Stomach (tissue), 8 donors: ENCODE measurements at regions not wholly inside any gene's neighbourhood (a gene's known extent, or its start where the extent isn't known, plus 50 kb on each side); places are given as distances from the start of the nearest gene placed in this dataset.
"Not testable (repeated sequence)": the region's sequence is repeated elsewhere in the genome, so short reads cannot be mapped to it uniquely, and the experiment has no call there.

Experiments used
- DNase-seq, 2 donors: peaks; one replicate each; pipeline versions ENCODE4 v3.0.0 to v3.0.0-alpha.2; 2013 to 2019
- H3K27ac ChIP-seq, 5 donors: fragments of 200-600 bp in 4 of 5; sonication (generic) in 4 of 5; one replicate each; pipeline ENCODE4 v1.5.1; 2013 to 2019; ENCODE audit warnings: mild to moderate bottlenecking in 1 of 5, moderate library complexity in 1 of 5
- H3K27me3 ChIP-seq, 3 donors: fragments of 200-600 bp; sonication (generic); one replicate each; pipeline ENCODE4 v1.5.1; 2017 to 2019; ENCODE audit warnings: mixed run types in 1 of 3
- H3K36me3 ChIP-seq, 4 donors: fragments of 200-600 bp; sonication (generic); 1 replicate in 3 of 4; 2 replicates in 1 of 4; pipeline ENCODE4 v1.5.1; 2016 to 2019
- H3K4me1 ChIP-seq, 4 donors: fragments of 200-600 bp; sonication (generic); one replicate each; pipeline ENCODE4 v1.5.1; 2016 to 2019
- H3K4me3 ChIP-seq, 4 donors: fragments of 200-600 bp; sonication (generic) in 3 of 4; one replicate each; pipeline ENCODE4 v1.5.1; 2016 to 2019; ENCODE audit warnings: mild to moderate bottlenecking in 1 of 4
- H3K9me3 ChIP-seq, 4 donors: fragments of 200-600 bp; sonication (generic); one replicate each; pipeline ENCODE4 v1.5.1; 2016 to 2019
- EP300 ChIP-seq: sonication (generic); formaldehyde crosslinking; IDR thresholded peaks from one replicate; pipeline ENCODE4 v1.6.1; 2017; ENCODE audit warnings: antibody characterized with exemption
- POLR2A ChIP-seq, 4 donors: fragments of 450-650 bp; IDR thresholded peaks; one replicate each; pipeline ENCODE4 v1.6.1; 2016; ENCODE audit warnings: antibody characterized with exemption in 4 of 4, control low read depth in 2 of 4, mild to moderate bottlenecking in 1 of 4, moderate library complexity in 1 of 4
- POLR2AphosphoS5 ChIP-seq, 3 donors: sonication (generic); formaldehyde crosslinking; IDR thresholded peaks; one replicate each; pipeline ENCODE4 v1.6.1; 2016; ENCODE audit warnings: antibody characterized with exemption in 3 of 3
- WGBS, 5 donors: extraction: QIAGEN DNeasy Blood & Tissue Kit in 3 of 5; methylation state at CpG; one replicate each; pipeline versions ENCODE4 v1.1.5 to v1.1.7; 2013 to 2018; 5-methylcytosine and 5-hydroxymethylcytosine counted together
- intact Hi-C: fragments of 100-400 bp; cut with DNase I; formaldehyde crosslinking; loops from one replicate; pipeline ENCODE4 v1.15.1; 2023; ENCODE audit warnings: low total_unique reads
- TF ChIP-seq, protein P1 (sequence below), 7 experiments: fragments of 450-650 bp in 4 of 7; fragments of 200-600 bp in 3 of 7; sonication (generic) in 3 of 7; IDR thresholded peaks; one replicate each; pipeline ENCODE4 v1.5.1; 2016 to 2019; ENCODE audit warnings: antibody characterized with exemption in 7 of 7, control low read depth in 2 of 7, mild to moderate bottlenecking in 1 of 7
- donor health status: healthy with polysubstance abuse.
- donor health status: Bipolar disorder and iron deficiency.
- donor health status: healthy.

DNA sequence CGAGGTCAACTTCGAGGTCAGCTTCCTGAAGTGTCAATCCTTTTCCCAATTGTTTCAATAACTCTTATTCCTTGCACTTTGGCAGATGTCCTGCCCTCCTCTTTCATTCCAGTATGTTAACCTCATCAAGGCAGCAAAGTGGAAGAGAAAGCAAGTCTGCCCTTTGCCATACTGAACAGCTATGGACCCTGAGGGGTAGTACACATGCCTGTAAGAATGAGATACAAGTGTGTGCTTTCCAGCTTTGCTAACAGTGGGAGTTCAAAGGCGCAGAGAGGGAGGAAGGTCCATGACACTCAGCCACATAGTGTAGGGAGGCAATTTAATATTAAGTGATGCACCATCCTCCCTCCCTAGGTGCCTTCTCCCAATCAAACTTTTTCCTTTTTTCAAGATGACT lies 96.4 kb upstream of the ZCCHC13 start:
- no peak for TF ChIP-seq POLR2AphosphoS5 (IDR thresholded peaks at IDR 0.05)
- no peak for TF ChIP-seq EP300
- TF ChIP-seq POLR2A (IDR thresholded peaks at IDR 0.05) = no peak
- TF ChIP-seq, protein P1, sequence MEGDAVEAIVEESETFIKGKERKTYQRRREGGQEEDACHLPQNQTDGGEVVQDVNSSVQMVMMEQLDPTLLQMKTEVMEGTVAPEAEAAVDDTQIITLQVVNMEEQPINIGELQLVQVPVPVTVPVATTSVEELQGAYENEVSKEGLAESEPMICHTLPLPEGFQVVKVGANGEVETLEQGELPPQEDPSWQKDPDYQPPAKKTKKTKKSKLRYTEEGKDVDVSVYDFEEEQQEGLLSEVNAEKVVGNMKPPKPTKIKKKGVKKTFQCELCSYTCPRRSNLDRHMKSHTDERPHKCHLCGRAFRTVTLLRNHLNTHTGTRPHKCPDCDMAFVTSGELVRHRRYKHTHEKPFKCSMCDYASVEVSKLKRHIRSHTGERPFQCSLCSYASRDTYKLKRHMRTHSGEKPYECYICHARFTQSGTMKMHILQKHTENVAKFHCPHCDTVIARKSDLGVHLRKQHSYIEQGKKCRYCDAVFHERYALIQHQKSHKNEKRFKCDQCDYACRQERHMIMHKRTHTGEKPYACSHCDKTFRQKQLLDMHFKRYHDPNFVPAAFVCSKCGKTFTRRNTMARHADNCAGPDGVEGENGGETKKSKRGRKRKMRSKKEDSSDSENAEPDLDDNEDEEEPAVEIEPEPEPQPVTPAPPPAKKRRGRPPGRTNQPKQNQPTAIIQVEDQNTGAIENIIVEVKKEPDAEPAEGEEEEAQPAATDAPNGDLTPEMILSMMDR (IDR thresholded peaks at IDR 0.05) = no peak
- H3K4me3 ChIP-seq = no peak overlapping the region
- DNase-seq = no peak
- H3K27ac ChIP-seq = no peak overlapping the region
- WGBS, 5 donors = 79 to 98% (median 92%) methylated on average over 3 of the region's 3 CpGs
- H3K36me3 ChIP-seq = peaks cover 0 to 28% (median 25%) of the 10 kb centered on the region in 4 donors
- no peaks in the 10 kb centered on the region for H3K9me3 ChIP-seq
- H3K4me1 ChIP-seq = no peaks in the 10 kb centered on the region
- intact Hi-C loops = no loop called here
- no peaks in the 10 kb centered on the region for H3K27me3 ChIP-seq

DNA sequence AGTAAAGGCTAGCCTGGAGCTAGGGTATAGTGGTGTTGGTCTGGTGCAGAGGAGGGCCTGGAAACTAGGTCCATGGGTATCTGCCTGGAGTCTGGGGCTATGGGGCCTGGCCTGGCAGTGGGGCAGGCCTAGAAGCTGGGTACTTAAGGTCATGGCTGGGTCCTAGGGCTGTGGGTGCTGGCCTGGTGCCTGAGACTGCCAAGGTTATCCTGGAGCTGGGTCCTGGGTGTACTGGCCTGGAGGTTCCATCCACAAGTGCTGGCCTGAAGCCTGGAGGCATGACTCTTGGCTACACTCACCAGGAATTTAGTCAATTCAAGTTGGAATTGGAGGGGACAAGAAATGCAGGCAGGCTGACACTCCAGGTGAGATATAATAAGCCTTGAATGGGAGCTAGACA lies 108.4 kb upstream of the ZCCHC13 start:
- Histone ChIP-seq H3K9me3 (no peaks in the 10 kb centered on the region), H3K4me3 (no peak overlapping the region), H3K27me3 (peaks cover 0 to 8% (median 0%) of the 10 kb centered on the region in 3 donors), H3K27ac (no peak overlapping the region), H3K4me1 (no peaks in the 10 kb centered on the region), H3K36me3 (no peaks in the 10 kb centered on the region)
- intact Hi-C loops = no loop called here
- TF ChIP-seq, protein P1 (IDR thresholded peaks at IDR 0.05) = no peak
- TF ChIP-seq POLR2A (IDR thresholded peaks at IDR 0.05) = no peak
- no peak for DNase-seq

DNA sequence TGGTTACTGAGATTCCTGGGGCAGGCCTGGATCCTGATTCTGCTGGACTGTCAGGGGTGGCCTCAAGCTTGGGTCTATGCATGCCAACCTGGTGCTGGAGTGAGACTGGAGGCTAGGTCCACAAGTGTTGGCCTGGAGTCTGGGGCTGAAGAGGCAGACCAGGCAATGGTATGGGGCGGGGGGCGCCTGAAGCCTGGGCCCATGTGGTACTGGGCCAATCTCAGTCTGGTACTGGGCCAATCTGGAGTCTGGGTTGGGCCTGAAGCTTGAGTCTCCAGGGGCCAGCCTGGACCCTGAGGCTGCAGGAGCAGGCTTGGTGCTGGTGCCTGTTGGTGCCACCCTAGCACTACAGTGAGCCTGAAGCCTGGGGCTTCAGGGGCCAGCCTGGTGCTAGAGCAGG lies 108.9 kb upstream of the ZCCHC13 start:
- WGBS, 5 donors = 90 to 100% (median 98%) methylated on average over 2 of the region's 2 CpGs
- TF ChIP-seq, protein P1 (IDR thresholded peaks at IDR 0.05) = no peak
- TF ChIP-seq EP300 (no peak), POLR2AphosphoS5 (IDR thresholded peaks at IDR 0.05) (no peak), POLR2A (IDR thresholded peaks at IDR 0.05) (no peak)
- no peak overlapping the region for H3K27ac ChIP-seq
- intact Hi-C loops = no loop called here
- no peak overlapping the region for H3K4me3 ChIP-seq
- H3K4me1 ChIP-seq = no peaks in the 10 kb centered on the region
- DNase-seq = no peak
- no peaks in the 10 kb centered on the region for H3K9me3 ChIP-seq
- peaks cover 0 to 8% (median 0%) of the 10 kb centered on the region in 3 donors for H3K27me3 ChIP-seq
- H3K36me3 ChIP-seq = no peaks in the 10 kb centered on the region

DNA sequence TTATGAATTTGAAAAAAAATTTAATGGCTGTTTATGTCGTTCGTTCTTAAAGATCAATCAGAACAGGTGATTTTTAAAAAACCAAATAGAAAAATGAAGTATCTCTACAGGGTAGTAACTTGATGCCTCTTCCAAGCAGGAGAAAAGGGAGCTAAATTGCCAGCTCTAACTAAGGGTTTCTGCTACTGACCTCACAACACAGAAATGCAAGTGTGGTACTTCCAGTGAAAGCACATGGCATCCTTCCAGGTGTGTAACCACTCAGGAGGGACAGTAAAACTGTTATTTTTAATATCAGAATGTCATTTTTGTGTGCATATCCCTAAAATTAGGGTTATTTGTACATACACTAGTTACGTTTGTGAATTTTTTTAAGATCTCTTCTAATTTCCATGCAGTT lies 116.8 kb upstream of the ZCCHC13 start:
- H3K27me3 ChIP-seq = no peaks in the 10 kb centered on the region
- intact Hi-C loops = no loop called here

DNA sequence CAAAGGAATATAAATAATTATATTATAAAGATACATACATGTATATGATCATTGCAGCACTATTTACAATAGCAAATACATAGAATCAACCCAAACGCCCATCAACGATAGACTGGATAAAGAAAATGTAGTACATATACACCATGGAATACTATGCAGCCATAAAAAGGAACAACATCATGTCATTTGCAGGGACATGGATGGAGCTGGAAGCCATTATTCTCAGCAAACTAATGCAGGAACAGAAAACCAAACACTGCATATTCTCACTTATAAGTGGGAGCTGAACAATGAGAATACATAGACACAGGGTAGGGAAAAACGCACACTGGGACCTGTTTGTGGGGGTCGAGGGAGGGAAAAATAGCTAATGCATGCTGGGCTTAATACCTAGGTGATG lies 120.9 kb upstream of the ZCCHC13 start:
- WGBS, 5 donors = 83 to 99% (median 95%) methylated on average over 4 of the region's 4 CpGs
- H3K4me3 ChIP-seq, DNase-seq, intact Hi-C loops, H3K27me3 ChIP-seq, H3K36me3 ChIP-seq, H3K9me3 ChIP-seq, H3K27ac ChIP-seq: not testable (repeated sequence)
- H3K4me1 ChIP-seq = peaks cover 0 to 12% (median 5%) of the 10 kb centered on the region in 4 donors

More for the DNA sequence above, 116.8 kb upstream of the ZCCHC13 start:
- Histone ChIP-seq H3K9me3 (no peaks in the 10 kb centered on the region), H3K4me1 (no peaks in the 10 kb centered on the region), H3K36me3 (no peaks in the 10 kb centered on the region), H3K4me3 (no peak overlapping the region), H3K27ac (no peak overlapping the region)
- DNase-seq = no peak
- TF ChIP-seq POLR2A (IDR thresholded peaks at IDR 0.05) (no peak), POLR2AphosphoS5 (IDR thresholded peaks at IDR 0.05) (no peak), EP300 (no peak)
- TF ChIP-seq, protein P1 (IDR thresholded peaks at IDR 0.05) = no peak
- WGBS, 5 donors = 83 to 94% (median 90%) methylated on average over 3 of the region's 3 CpGs

DNA sequence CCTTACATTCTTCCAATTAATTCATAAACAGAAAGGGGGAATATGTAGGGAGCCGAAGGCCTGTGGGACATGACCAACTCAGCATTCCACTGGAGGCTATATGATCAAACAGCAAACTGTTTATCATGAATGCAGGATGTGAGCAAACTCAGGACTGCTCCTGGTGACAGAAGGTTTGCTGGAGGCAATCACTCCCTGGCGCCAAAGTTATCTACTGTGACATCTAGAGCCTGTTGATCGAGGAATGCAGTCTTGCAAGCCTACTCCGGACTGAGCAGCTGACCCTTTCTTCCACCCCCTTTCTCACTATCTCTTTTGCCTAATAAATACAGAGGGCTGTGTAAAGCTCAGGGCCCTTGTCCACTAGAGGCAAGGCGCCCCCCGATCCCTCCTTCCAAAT lies 122.0 kb upstream of the ZCCHC13 start:
- H3K27me3 ChIP-seq, H3K36me3 ChIP-seq, DNase-seq, intact Hi-C loops, H3K4me3 ChIP-seq, H3K9me3 ChIP-seq, H3K27ac ChIP-seq: not testable (repeated sequence)
- H3K4me1 ChIP-seq = peaks cover 0 to 12% (median 5%) of the 10 kb centered on the region in 4 donors
- WGBS, 5 donors = 78 to 96% (median 83%) methylated on average over 4 to 6 of the region's 6 CpGs
